Gastroesophageal sphincter (tissue), 4 donors: ENCODE measurements at regions not wholly inside any gene's neighbourhood (a gene's known extent, or its start where the extent isn't known, plus 50 kb on each side); places are given as distances from the start of the nearest gene placed in this dataset.
A peak's percentile ranks its signal among the peaks of the same experiment; 100 is the strongest.

Source experiments
- ATAC-seq: fragments of 150-250 bp; one replicate; pipeline ENCODE4 v1.9.1; 2016; ENCODE audit warnings: mild to moderate bottlenecking, moderate library complexity
- H3K27ac ChIP-seq, 4 donors: fragments of 200-600 bp; sonication (generic) in 3 of 4; 1 replicate in 3 of 4; 2 replicates in 1 of 4; pipeline ENCODE4 v1.5.1; 2016 to 2019
- H3K27me3 ChIP-seq: fragments of 200-600 bp; sonication (generic); one replicate; pipeline ENCODE4 v1.5.1; 2019
- H3K36me3 ChIP-seq, 2 donors: fragments of 200-600 bp; sonication (generic); one replicate each; pipeline ENCODE4 v1.5.1; 2019; ENCODE audit warnings: control low read depth in 1 of 2
- H3K4me1 ChIP-seq, 3 donors: fragments of 200-600 bp; sonication (generic); 1 replicate in 2 of 3; 2 replicates in 1 of 3; pipeline ENCODE4 v1.5.1; 2016 to 2019; ENCODE audit warnings: control low read depth in 2 of 3
- H3K4me3 ChIP-seq, 2 donors: fragments of 200-600 bp; sonication (generic); one replicate each; pipeline ENCODE4 v1.5.1; 2019; ENCODE audit warnings: mild to moderate bottlenecking in 1 of 2, moderate library complexity in 1 of 2
- H3K9me3 ChIP-seq, 3 donors: fragments of 200-600 bp; sonication (generic); one replicate each; pipeline ENCODE4 v1.5.1; 2017 to 2019; ENCODE audit warnings: control low read depth in 2 of 3
- EP300 ChIP-seq: sonication (generic); formaldehyde crosslinking; IDR thresholded peaks from one replicate; pipeline ENCODE4 v1.6.1; 2017; ENCODE audit warnings: antibody characterized with exemption, mild to moderate bottlenecking
- POLR2A ChIP-seq, 2 donors: fragments of 450-650 bp; IDR thresholded peaks; one replicate each; pipeline ENCODE4 v1.6.1; 2017; ENCODE audit warnings: antibody characterized with exemption in 2 of 2, mild to moderate bottlenecking in 2 of 2, moderate library complexity in 1 of 2
- POLR2AphosphoS5 ChIP-seq: sonication (generic); formaldehyde crosslinking; IDR thresholded peaks from one replicate; pipeline ENCODE4 v1.6.1; 2017; ENCODE audit warnings: antibody characterized with exemption
- WGBS, 2 donors: methylation state at CpG; one replicate each; pipeline ENCODE4 v1.1.5; 2018; ENCODE audit warnings: low coverage in 1 of 2; 5-methylcytosine and 5-hydroxymethylcytosine counted together
- TF ChIP-seq, protein P1 (sequence below), 4 experiments: fragments of 200-600 bp in 2 of 4; fragments of 450-650 bp in 2 of 4; sonication (generic) in 1 of 4; IDR thresholded peaks; one replicate each; pipeline ENCODE4 v1.5.1; 2017 to 2019; ENCODE audit warnings: antibody characterized with exemption in 4 of 4, mild to moderate bottlenecking in 2 of 4, moderate library complexity in 2 of 4

DNA sequence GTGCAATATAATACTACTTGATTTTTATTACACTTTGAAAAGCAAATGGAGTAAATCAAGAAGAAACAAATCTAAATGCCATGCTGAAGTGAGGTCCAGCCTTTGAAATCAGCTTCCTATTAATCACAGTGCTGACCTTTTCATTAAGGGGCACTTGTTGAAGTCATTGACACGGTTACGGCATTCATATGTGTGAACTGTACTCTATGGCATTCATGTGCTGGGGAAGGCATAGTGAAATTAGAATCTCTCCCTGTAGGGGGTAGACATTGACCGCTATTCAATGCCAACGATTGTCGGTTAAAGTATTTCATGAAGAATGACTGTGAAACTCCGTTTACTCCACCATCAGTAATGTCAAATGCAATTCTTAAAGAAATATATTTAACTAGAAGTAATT lies 296.1 kb upstream of the SEMA3A start:
- peak; percentile 48 for ATAC-seq
- H3K27me3 ChIP-seq: no peaks in the 10 kb centered on the region
- H3K9me3 ChIP-seq: no peaks in the 10 kb centered on the region
- TF ChIP-seq, protein P1, sequence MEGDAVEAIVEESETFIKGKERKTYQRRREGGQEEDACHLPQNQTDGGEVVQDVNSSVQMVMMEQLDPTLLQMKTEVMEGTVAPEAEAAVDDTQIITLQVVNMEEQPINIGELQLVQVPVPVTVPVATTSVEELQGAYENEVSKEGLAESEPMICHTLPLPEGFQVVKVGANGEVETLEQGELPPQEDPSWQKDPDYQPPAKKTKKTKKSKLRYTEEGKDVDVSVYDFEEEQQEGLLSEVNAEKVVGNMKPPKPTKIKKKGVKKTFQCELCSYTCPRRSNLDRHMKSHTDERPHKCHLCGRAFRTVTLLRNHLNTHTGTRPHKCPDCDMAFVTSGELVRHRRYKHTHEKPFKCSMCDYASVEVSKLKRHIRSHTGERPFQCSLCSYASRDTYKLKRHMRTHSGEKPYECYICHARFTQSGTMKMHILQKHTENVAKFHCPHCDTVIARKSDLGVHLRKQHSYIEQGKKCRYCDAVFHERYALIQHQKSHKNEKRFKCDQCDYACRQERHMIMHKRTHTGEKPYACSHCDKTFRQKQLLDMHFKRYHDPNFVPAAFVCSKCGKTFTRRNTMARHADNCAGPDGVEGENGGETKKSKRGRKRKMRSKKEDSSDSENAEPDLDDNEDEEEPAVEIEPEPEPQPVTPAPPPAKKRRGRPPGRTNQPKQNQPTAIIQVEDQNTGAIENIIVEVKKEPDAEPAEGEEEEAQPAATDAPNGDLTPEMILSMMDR (IDR thresholded peaks at IDR 0.05): peak in 3 of 4 experiments; percentile 37 to 61 (median 58)
- no peak for TF ChIP-seq POLR2A (IDR thresholded peaks at IDR 0.05)
- no peak overlapping the region for H3K4me3 ChIP-seq
- WGBS, 2 donors: 22 to 91% methylated on average over 6 of the region's 6 CpGs
- no peak overlapping the region for H3K27ac ChIP-seq
- H3K36me3 ChIP-seq: no peaks in the 10 kb centered on the region
- peaks cover 0 to 16% (median 0%) of the 10 kb centered on the region in 3 donors for H3K4me1 ChIP-seq

GRCh38 chr7:84484502-84485079 lies 290.0 kb upstream of the SEMA3A start:
- no peak for ATAC-seq
- Histone ChIP-seq H3K4me3 (no peak overlapping the region), H3K36me3 (no peaks in the 10 kb centered on the region), H3K4me1 (no peaks in the 10 kb centered on the region), H3K9me3 (no peaks in the 10 kb centered on the region), H3K27me3 (no peaks in the 10 kb centered on the region), H3K27ac (no peak overlapping the region)
- TF ChIP-seq, protein P1 (IDR thresholded peaks at IDR 0.05): no peak
- TF ChIP-seq EP300: no peak
- no peak for TF ChIP-seq POLR2A (IDR thresholded peaks at IDR 0.05)
- TF ChIP-seq POLR2AphosphoS5: no peak
- 86% methylated on average over 3 of the region's 3 CpGs for WGBS, 2 donors

DNA sequence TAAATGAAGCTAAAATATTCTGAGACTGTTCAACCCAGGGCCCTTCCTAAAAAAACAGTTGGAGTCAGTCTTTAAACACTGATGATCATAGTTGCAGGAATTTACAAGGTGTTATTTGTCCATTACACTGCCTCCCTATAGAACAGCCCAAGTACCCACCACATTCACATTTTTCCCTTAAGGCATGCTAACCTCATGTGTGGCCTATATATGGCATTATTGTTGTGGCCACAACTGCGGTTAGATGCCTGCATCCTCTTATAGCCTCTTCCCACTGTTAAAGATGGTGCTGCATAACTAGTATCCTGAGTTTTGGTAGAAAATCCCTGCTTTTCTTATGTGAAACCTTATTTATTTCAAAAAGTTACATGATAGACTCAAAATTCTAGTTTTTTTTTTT lies 287.9 kb upstream of the SEMA3A start:
- Histone ChIP-seq H3K9me3 (no peaks in the 10 kb centered on the region), H3K4me1 (no peaks in the 10 kb centered on the region), H3K27me3 (no peaks in the 10 kb centered on the region), H3K27ac (no peak overlapping the region), H3K4me3 (no peak overlapping the region), H3K36me3 (no peaks in the 10 kb centered on the region)
- 100% methylated on average over 1 of the region's 1 CpG for WGBS, 2 donors
- no peak for ATAC-seq
- TF ChIP-seq EP300: no peak
- no peak for TF ChIP-seq POLR2A (IDR thresholded peaks at IDR 0.05)
- no peak for TF ChIP-seq POLR2AphosphoS5
- TF ChIP-seq, protein P1 (IDR thresholded peaks at IDR 0.05): no peak

DNA sequence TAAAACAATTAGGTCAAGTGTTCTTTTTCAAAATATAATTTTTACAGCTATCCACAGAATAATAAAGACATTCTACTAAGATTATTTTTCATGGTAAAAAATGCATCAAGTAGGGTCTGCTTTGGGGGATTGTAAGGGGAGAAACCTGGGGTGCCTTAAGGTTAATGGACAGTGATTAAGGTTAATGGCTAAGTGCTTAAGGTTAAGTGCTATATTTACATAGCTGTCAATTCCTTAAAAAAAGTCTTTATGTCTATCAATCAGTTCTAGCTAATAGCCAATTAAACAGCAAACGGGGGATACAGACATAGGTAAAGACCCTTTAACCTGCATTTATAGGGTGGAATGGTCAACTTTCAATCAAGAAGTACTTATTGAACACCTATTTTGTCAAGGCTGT lies 284.5 kb upstream of the SEMA3A start:
- Histone ChIP-seq H3K36me3 (no peaks in the 10 kb centered on the region), H3K27ac (no peak overlapping the region), H3K4me3 (no peak overlapping the region), H3K4me1 (no peaks in the 10 kb centered on the region), H3K27me3 (no peaks in the 10 kb centered on the region), H3K9me3 (no peaks in the 10 kb centered on the region)
- TF ChIP-seq, protein P1 (IDR thresholded peaks at IDR 0.05): no peak
- TF ChIP-seq POLR2A (IDR thresholded peaks at IDR 0.05) (no peak), POLR2AphosphoS5 (no peak), EP300 (no peak)
- 70 to 100% methylated on average over 1 of the region's 1 CpG for WGBS, 2 donors
- no peak for ATAC-seq

GRCh38 chr7:84477786-84478478 lies 283.3 kb upstream of the SEMA3A start:
- no peak for TF ChIP-seq EP300
- TF ChIP-seq POLR2A (IDR thresholded peaks at IDR 0.05): no peak
- TF ChIP-seq, protein P1 (IDR thresholded peaks at IDR 0.05): no peak
- no peak for TF ChIP-seq POLR2AphosphoS5
- no peak overlapping the region for H3K27ac ChIP-seq
- 80 to 83% methylated on average over 4 of the region's 4 CpGs for WGBS, 2 donors
- no peak overlapping the region for H3K4me3 ChIP-seq
- no peaks in the 10 kb centered on the region for H3K27me3 ChIP-seq
- ATAC-seq: no peak
- H3K36me3 ChIP-seq: no peaks in the 10 kb centered on the region
- no peaks in the 10 kb centered on the region for H3K4me1 ChIP-seq
- H3K9me3 ChIP-seq: no peaks in the 10 kb centered on the region
